ENCODE measurements at regions not wholly inside any gene's neighbourhood (a gene's known extent, or its start where the extent isn't known, plus 50 kb on each side); places are given as distances from the start of the nearest gene placed in this dataset.

- TF ChIP-seq TAF1 (IDR thresholded peaks at IDR 0.05; ENCODE audit: low read depth) (no peak), EP300 (IDR thresholded peaks at IDR 0.05; ENCODE audit: borderline replicate concordance) (no peak), MAX (IDR thresholded peaks at IDR 0.05) (no peak), CEBPB (IDR thresholded peaks at IDR 0.05) (no peak), RAD21 (IDR thresholded peaks at IDR 0.05; ENCODE audit: low read depth) (no peak), TEAD4 (IDR thresholded peaks at IDR 0.05) (no peak), YY1 (IDR thresholded peaks at IDR 0.05; ENCODE audit: low read depth) (no peak), REST (IDR thresholded peaks at IDR 0.05; ENCODE audit: low read depth) (no peak)
These were observed 58.1 kb upstream of the SV2C start for GRCh38 chr5:76025069-76025468.

Data from Ishikawa (cell line).